ENCODE measurements at regions not wholly inside any gene's neighbourhood (a gene's known extent, or its start where the extent isn't known, plus 50 kb on each side); places are given as distances from the start of the nearest gene placed in this dataset.

DNA sequence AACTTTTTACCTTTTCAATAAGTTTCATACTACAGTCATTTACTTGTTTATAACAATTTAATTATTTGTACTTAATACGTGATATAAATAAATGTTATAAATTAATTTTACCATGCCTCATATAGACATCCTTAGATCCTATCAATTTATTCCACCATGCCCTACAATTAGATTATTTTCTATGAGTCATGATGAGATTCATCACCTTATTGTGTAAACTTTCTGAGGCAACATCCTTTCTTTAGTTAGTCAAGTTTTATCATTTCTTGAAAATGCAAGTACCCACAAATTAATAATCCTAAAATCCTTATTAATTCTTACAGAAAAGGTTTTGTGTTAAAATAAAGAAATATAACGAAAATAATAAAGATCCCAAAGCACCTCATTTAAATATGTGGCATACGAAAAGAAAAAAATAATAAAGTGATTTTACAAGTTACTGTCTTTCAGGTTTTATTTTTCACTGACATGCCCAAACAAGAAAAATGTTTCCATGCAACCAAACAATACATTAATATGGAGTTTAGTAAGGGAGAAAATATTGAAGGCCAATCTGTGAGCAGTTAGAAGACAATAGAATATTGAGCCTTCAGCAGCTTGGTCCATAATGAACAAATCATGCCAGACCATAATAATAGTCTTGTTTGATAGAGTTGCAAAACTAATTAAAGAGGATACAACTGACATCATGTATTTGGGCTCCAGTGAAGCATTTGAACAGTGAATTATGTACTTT lies 188.7 kb upstream of the MRPS30 start:
- no peak overlapping the region for H2AK5ac ChIP-seq (ENCODE audit: low read depth, low read length)
- no peak overlapping the region for H2AK9ac ChIP-seq (replicated peaks; ENCODE audit: low read depth, low read length, poor library complexity)
- H2BK15ac ChIP-seq (ENCODE audit: low read depth, low read length) = no peak overlapping the region
- CTCF ChIA-PET = no interaction called here
- DNase-seq (no peak), ATAC-seq (ENCODE audit: low read depth) (no peak)
- POLR2A ChIA-PET (ENCODE audit: unreplicated experiment) = no interaction called here
- no peaks in the 10 kb centered on the region for H3K79me1 ChIP-seq (ENCODE audit: low read depth in 1 of 2, low read length in 2 of 2)
- H3K23ac ChIP-seq (ENCODE audit: low read depth, low read length) = no peak overlapping the region
- no peak overlapping the region for H4K5ac ChIP-seq (ENCODE audit: low read depth, low read length)
- dilution Hi-C loops (cut with HindIII; ENCODE audit: low sequenced_read_pairs, unreplicated experiment) = no loop called here
- no peaks in the 10 kb centered on the region for H3K27me3 ChIP-seq (ENCODE audit: control insufficient read depth, insufficient read depth, low read length)
- no peak overlapping the region for H3K9ac ChIP-seq (ENCODE audit: low read depth, low read length)
- TF ChIP-seq POLR2A (IDR thresholded peaks at IDR 0.05; ENCODE audit: low read depth, low read length) (no peak), NFE2L2 (IDR thresholded peaks at IDR 0.05; ENCODE audit: low read depth, low read length) (no peak)
- H3K9me1 ChIP-seq (ENCODE audit: insufficient read depth, low read length) = no peaks in the 10 kb centered on the region
- H2BK5ac ChIP-seq (ENCODE audit: low read depth, low read length, poor library complexity, severe bottlenecking) = no peak overlapping the region
- no peak overlapping the region for H2BK20ac ChIP-seq (ENCODE audit: low read depth, low read length)
- H4K8ac ChIP-seq (ENCODE audit: low read depth in 2 of 2, low read length in 2 of 2) = no peak overlapping the region
- H4K91ac ChIP-seq (ENCODE audit: insufficient read depth, low read depth, low read length) = no peak overlapping the region
- H2AFZ ChIP-seq (replicated peaks; ENCODE audit: low read length, poor library complexity) = no peak overlapping the region
- intact Hi-C loops (cut with micrococcal nuclease) = no loop called here
- H3K27ac ChIP-seq (ENCODE audit: insufficient read depth, low read length) = no peak overlapping the region
- H3K4ac ChIP-seq (ENCODE audit: low read depth, low read length) = no peak overlapping the region
- no peaks in the 10 kb centered on the region for H3K4me1 ChIP-seq (ENCODE audit: control insufficient read depth, insufficient read depth, low read length)
- no peak overlapping the region for H3K4me2 ChIP-seq (ENCODE audit: low read depth, low read length)
- H3K14ac ChIP-seq (replicated peaks; ENCODE audit: low read depth, low read length) = no peak overlapping the region
- no TSS peak for BruUV-seq (replicated peaks)
- H3K9me3 ChIP-seq (ENCODE audit: control insufficient read depth, insufficient read depth, low read length) = no peaks in the 10 kb centered on the region
- H2BK120ac ChIP-seq (ENCODE audit: low read depth, low read length) = no peak overlapping the region
- no peaks in the 10 kb centered on the region for H4K20me1 ChIP-seq (ENCODE audit: insufficient read depth, low read length)
- H3K18ac ChIP-seq (ENCODE audit: low read depth, low read length) = no peak overlapping the region
- no CpG with 5 or more reads among the region's 3 CpGs for WGBS, 2 experiments (ENCODE audit: extremely low coverage in 2 of 2, insufficient read length in 1 of 2)
- H3K4me3 ChIP-seq (ENCODE audit: insufficient read depth, low read depth, low read length) = no peak overlapping the region
- H3K56ac ChIP-seq (ENCODE audit: extremely low read depth, insufficient read depth, low read length) = no peak overlapping the region
- H3K36me3 ChIP-seq (ENCODE audit: control insufficient read depth, insufficient read depth, low read length) = no peaks in the 10 kb centered on the region
- in situ Hi-C loops (cut with MboI; ENCODE audit: low sequenced_read_pairs) = no loop called here

Measured in IMR-90 (cell line).